GM12878 (cell line): ENCODE measurements at regions not wholly inside any gene's neighbourhood (a gene's known extent, or its start where the extent isn't known, plus 50 kb on each side); places are given as distances from the start of the nearest gene placed in this dataset.

Experiments
- ATAC-seq: fragments of 200-7000 bp; cut with Tn5 transposase; 3 replicates; pipeline ENCODE4 v1.9.1; 2020; ENCODE audit warnings: mild to moderate bottlenecking, moderate library complexity
- BruUV-seq: library from RNA; stranded (reverse); fragments of 400-500 nt; replicated peaks from 2 replicates; lab custom pipeline; 2021; lab: Mats Ljungman, UMichigan
- CTCF ChIA-PET: fragments of 300-600 bp; sonication (Branson Sonifier 250); formaldehyde crosslinking; extraction: SDS; loops from one replicate; lab custom pipeline; 2021; ENCODE audit warnings: inconsistent platforms; lab: Yijun Ruan, JAX
- POLR2A ChIA-PET: fragments of 350-600 bp; formaldehyde crosslinking; extraction: SDS; loops from one replicate; lab custom pipeline; 2021; ENCODE audit warnings: inconsistent platforms; lab: Charles Lee
- RAD21 ChIA-PET: fragments of 300-600 bp; sonication (Branson Sonifier 250); formaldehyde crosslinking; loops from one replicate; lab custom pipeline; 2023; ENCODE audit warnings: antibody characterized with exemption; ENCODE audit not compliant: unreplicated experiment; lab: Charles Lee
- SMC1A ChIA-PET: fragments of 300-600 bp; sonication (Branson Sonifier 250); formaldehyde crosslinking; loops from one replicate; lab custom pipeline; 2023; ENCODE audit not compliant: unreplicated experiment, uncharacterized antibody; lab: Charles Lee
- DNase-seq: peaks from one replicate; pipeline ENCODE4 v3.0.0-alpha.2; 2011; ENCODE audit warnings: low read depth, low spot score
- FAIRE-seq: peaks from 3 replicates; lab custom pipeline; 2011; peaks lifted over from hg19 to GRCh38; lab: Jason Lieb, UNC
- H2AFZ ChIP-seq: 2 replicates; pipeline ENCODE4 v1.6.0; 2011; ENCODE audit warnings: low read depth, low read length, control low read depth; ENCODE audit not compliant: control insufficient read depth
- H3K27ac ChIP-seq: 2 replicates; pipeline ENCODE4 v1.5.1; 2011; ENCODE audit warnings: control low read depth; ENCODE audit not compliant: control insufficient read depth, insufficient read depth
- H3K27me3 ChIP-seq, 2 experiments: replicated peaks in 1 of 2; 2 replicates each; pipeline versions ENCODE4 v1.6.0 to v1.6.1; 2011; ENCODE audit warnings: low read length in 1 of 2; ENCODE audit not compliant: control insufficient read depth in 2 of 2, insufficient read depth in 2 of 2
- H3K36me3 ChIP-seq, 2 experiments: 2 replicates each; pipeline ENCODE4 v1.5.1; 2011; ENCODE audit warnings: low read length in 1 of 2; ENCODE audit not compliant: control insufficient read depth in 2 of 2, insufficient read depth in 2 of 2
- H3K4me1 ChIP-seq: 2 replicates; pipeline ENCODE4 v1.6.1; 2011; ENCODE audit warnings: mild to moderate bottlenecking, low read length, moderate library complexity, mixed read lengths; ENCODE audit not compliant: control insufficient read depth, insufficient read depth
- H3K4me2 ChIP-seq: 2 replicates; pipeline ENCODE4 v1.6.0; 2011; ENCODE audit warnings: control low read depth; ENCODE audit not compliant: control insufficient read depth, insufficient read depth
- H3K4me3 ChIP-seq: fragments of 200-600 bp; sonication (generic); 2 replicates; pipeline ENCODE4 v1.5.1; 2016
- H3K79me2 ChIP-seq: 2 replicates; pipeline ENCODE4 v1.6.0; 2011; ENCODE audit warnings: low read length; ENCODE audit not compliant: control insufficient read depth, insufficient read depth
- H3K9ac ChIP-seq: 2 replicates; pipeline ENCODE4 v1.8.0; 2011; ENCODE audit warnings: low read length, control low read depth, mixed read lengths; ENCODE audit not compliant: control insufficient read depth, insufficient read depth
- H3K9me3 ChIP-seq: replicated peaks from 3 replicates; pipeline ENCODE4 v1.5.1; 2011; ENCODE audit warnings: mild to moderate bottlenecking, low read length; ENCODE audit not compliant: control insufficient read depth, insufficient read depth
- H4K20me1 ChIP-seq: 2 replicates; pipeline ENCODE4 v1.6.0; 2011; ENCODE audit not compliant: control insufficient read depth, insufficient read depth
- HDAC6 ChIP-seq: fragments of 200-600 bp; sonication (generic); IDR thresholded peaks from one replicate; pipeline ENCODE4 v1.8.0; 2017; ENCODE audit warnings: antibody characterized with exemption; ENCODE audit not compliant: unreplicated experiment
- MEF2A ChIP-seq: IDR thresholded peaks from 2 replicates; pipeline ENCODE4 v1.6.1; 2011; ENCODE audit warnings: low read depth, mild to moderate bottlenecking, low read length, moderate library complexity; ENCODE audit not compliant: insufficient read depth
- PAX8 ChIP-seq: fragments of 450-650 bp; IDR thresholded peaks from 2 replicates; pipeline ENCODE4 v1.6.1; 2017; ENCODE audit warnings: mild to moderate bottlenecking, moderate library complexity
- SIX5 ChIP-seq: IDR thresholded peaks from 2 replicates; pipeline ENCODE4 v1.6.1; 2011; ENCODE audit warnings: mild to moderate bottlenecking, low read depth, low read length, moderate library complexity; ENCODE audit not compliant: severe bottlenecking
- TAF1 ChIP-seq: IDR thresholded peaks from 2 replicates; pipeline ENCODE4 v1.6.1; 2011; ENCODE audit warnings: mild to moderate bottlenecking, low read depth, low read length, borderline replicate concordance
- WGBS: methylation state at CpG from one replicate; pipeline ENCODE4 v1.1.6; 2016; ENCODE audit warnings: low lambda C conversion rate; ENCODE audit not compliant: insufficient replicate concordance, insufficient coverage; ENCODE audit errors: missing lambda C conversion rate; 5-methylcytosine and 5-hydroxymethylcytosine counted together
- in situ Hi-C: fragments of 300-500 bp; cut with MboI; formaldehyde crosslinking; loops from 9 replicates; pipeline ENCODE4 v1.14.3; 2018; ENCODE audit warnings: mixed read lengths
- intact Hi-C: fragments of 100-400 bp; cut with micrococcal nuclease; formaldehyde crosslinking; loops from one replicate; pipeline ENCODE4 v1.14.2; 2022; ENCODE audit not compliant: unreplicated experiment
- TF ChIP-seq, protein P1 (sequence below): fragments of 450-650 bp; IDR thresholded peaks from 2 replicates; pipeline ENCODE4 v1.6.1; 2017; ENCODE audit warnings: antibody characterized with exemption, mild to moderate bottlenecking, moderate library complexity

DNA sequence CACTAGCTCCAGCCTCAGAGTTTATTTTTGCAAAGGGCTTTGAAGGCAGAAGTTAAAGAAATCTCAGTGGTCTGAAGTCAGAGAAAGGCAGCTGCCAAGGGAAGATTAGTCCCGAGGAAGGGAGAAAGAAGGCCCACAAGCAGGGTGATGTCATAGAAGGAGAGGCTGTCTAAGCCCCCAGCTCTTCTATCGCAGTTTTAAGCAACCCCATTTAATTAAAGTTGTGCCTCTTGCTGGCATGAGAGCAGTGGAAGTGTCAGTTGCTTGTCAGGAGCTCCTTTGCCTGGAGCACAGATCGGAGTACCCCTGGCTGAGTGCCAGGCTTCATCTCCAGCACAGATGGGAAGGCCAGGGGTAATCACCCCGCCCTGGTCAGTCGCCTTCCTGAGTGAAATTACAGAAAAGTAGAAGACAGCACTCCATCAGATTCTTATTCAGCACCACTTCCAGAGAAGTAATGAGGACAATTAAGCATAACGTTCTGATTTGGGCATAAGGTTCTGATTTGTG lies 530.7 kb downstream of the EPHB1 start (continued):
- TF ChIP-seq TAF1 (no peak), SIX5 (no peak), HDAC6 (no peak), PAX8 (no peak)
- TF ChIP-seq, all 136 proteins: peak for 0

DNA sequence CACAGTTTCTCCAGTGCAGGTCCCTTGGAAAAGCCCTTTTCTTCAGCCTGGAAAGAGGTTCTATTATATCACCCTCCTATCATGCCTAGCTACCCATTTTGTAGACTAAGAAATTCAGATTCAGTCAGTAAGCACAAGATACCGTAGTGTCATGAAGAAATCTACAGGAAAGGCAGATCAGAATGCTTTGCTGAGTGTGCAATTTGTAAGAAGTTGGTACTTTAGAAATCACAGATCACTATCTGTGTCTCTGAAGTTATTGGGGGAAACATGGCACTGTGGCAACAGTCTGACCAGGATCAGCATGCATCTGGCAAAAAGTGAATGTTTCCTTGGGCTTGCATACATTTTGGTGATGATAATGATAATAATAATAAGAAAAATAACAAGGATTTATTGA lies 531.8 kb downstream of the EPHB1 start:
- Histone ChIP-seq H3K9ac (no peak overlapping the region), H3K36me3 (no peaks in the 10 kb centered on the region), H4K20me1 (no peaks in the 10 kb centered on the region), H3K27ac (no peak overlapping the region), H2AFZ (no peak overlapping the region), H3K79me2 (no peaks in the 10 kb centered on the region), H3K4me2 (no peak overlapping the region), H3K9me3 (no peaks in the 10 kb centered on the region), H3K27me3 (no peaks in the 10 kb centered on the region), H3K4me1 (no peaks in the 10 kb centered on the region), H3K4me3 (no peak overlapping the region)
- in situ Hi-C loops, result no loop called here
- 44% methylated on average over 1 of the region's 1 CpG for WGBS
- BruUV-seq, result no TSS peak
- DNase-seq (no peak), ATAC-seq (no peak), FAIRE-seq (no peak)
- intact Hi-C loops, result no loop called here
- RAD21 ChIA-PET, result no interaction called here
- SMC1A ChIA-PET, result interaction anchor here (1.1 kb wide), 1 partner anchor 10 kb away, joined by 3 read pairs; no protein-coding TSS in a partner anchor
- TF ChIP-seq MEF2A, result no peak
- TF ChIP-seq, protein P1, sequence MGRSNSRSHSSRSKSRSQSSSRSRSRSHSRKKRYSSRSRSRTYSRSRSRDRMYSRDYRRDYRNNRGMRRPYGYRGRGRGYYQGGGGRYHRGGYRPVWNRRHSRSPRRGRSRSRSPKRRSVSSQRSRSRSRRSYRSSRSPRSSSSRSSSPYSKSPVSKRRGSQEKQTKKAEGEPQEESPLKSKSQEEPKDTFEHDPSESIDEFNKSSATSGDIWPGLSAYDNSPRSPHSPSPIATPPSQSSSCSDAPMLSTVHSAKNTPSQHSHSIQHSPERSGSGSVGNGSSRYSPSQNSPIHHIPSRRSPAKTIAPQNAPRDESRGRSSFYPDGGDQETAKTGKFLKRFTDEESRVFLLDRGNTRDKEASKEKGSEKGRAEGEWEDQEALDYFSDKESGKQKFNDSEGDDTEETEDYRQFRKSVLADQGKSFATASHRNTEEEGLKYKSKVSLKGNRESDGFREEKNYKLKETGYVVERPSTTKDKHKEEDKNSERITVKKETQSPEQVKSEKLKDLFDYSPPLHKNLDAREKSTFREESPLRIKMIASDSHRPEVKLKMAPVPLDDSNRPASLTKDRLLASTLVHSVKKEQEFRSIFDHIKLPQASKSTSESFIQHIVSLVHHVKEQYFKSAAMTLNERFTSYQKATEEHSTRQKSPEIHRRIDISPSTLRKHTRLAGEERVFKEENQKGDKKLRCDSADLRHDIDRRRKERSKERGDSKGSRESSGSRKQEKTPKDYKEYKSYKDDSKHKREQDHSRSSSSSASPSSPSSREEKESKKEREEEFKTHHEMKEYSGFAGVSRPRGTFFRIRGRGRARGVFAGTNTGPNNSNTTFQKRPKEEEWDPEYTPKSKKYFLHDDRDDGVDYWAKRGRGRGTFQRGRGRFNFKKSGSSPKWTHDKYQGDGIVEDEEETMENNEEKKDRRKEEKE, result no peak
- POLR2A ChIA-PET, result no interaction called here
- CTCF ChIA-PET, result no interaction called here
